Stomach (tissue), 8 donors: ENCODE measurements at regions not wholly inside any gene's neighbourhood (a gene's known extent, or its start where the extent isn't known, plus 50 kb on each side); places are given as distances from the start of the nearest gene placed in this dataset.
A peak's percentile ranks its signal among the peaks of the same experiment; 100 is the strongest.

ENCODE experiments used
- DNase-seq, 2 donors: peaks; one replicate each; pipeline versions ENCODE4 v3.0.0 to v3.0.0-alpha.2; 2013 to 2019
- H3K27ac ChIP-seq, 5 donors: fragments of 200-600 bp in 4 of 5; sonication (generic) in 4 of 5; one replicate each; pipeline ENCODE4 v1.5.1; 2013 to 2019; ENCODE audit warnings: mild to moderate bottlenecking in 1 of 5, moderate library complexity in 1 of 5
- H3K27me3 ChIP-seq, 3 donors: fragments of 200-600 bp; sonication (generic); one replicate each; pipeline ENCODE4 v1.5.1; 2017 to 2019; ENCODE audit warnings: mixed run types in 1 of 3
- H3K36me3 ChIP-seq, 4 donors: fragments of 200-600 bp; sonication (generic); 1 replicate in 3 of 4; 2 replicates in 1 of 4; pipeline ENCODE4 v1.5.1; 2016 to 2019
- H3K4me1 ChIP-seq, 4 donors: fragments of 200-600 bp; sonication (generic); one replicate each; pipeline ENCODE4 v1.5.1; 2016 to 2019
- H3K4me3 ChIP-seq, 4 donors: fragments of 200-600 bp; sonication (generic) in 3 of 4; one replicate each; pipeline ENCODE4 v1.5.1; 2016 to 2019; ENCODE audit warnings: mild to moderate bottlenecking in 1 of 4
- H3K9me3 ChIP-seq, 4 donors: fragments of 200-600 bp; sonication (generic); one replicate each; pipeline ENCODE4 v1.5.1; 2016 to 2019
- CTCF ChIP-seq, 7 experiments: fragments of 450-650 bp in 4 of 7; fragments of 200-600 bp in 3 of 7; sonication (generic) in 3 of 7; IDR thresholded peaks; one replicate each; pipeline ENCODE4 v1.5.1; 2016 to 2019; ENCODE audit warnings: antibody characterized with exemption in 7 of 7, control low read depth in 2 of 7, mild to moderate bottlenecking in 1 of 7
- EP300 ChIP-seq: sonication (generic); formaldehyde crosslinking; IDR thresholded peaks from one replicate; pipeline ENCODE4 v1.6.1; 2017; ENCODE audit warnings: antibody characterized with exemption
- POLR2A ChIP-seq, 4 donors: fragments of 450-650 bp; IDR thresholded peaks; one replicate each; pipeline ENCODE4 v1.6.1; 2016; ENCODE audit warnings: antibody characterized with exemption in 4 of 4, control low read depth in 2 of 4, mild to moderate bottlenecking in 1 of 4, moderate library complexity in 1 of 4
- POLR2AphosphoS5 ChIP-seq, 3 donors: sonication (generic); formaldehyde crosslinking; IDR thresholded peaks; one replicate each; pipeline ENCODE4 v1.6.1; 2016; ENCODE audit warnings: antibody characterized with exemption in 3 of 3
- WGBS, 5 donors: extraction: QIAGEN DNeasy Blood & Tissue Kit in 3 of 5; methylation state at CpG; one replicate each; pipeline versions ENCODE4 v1.1.5 to v1.1.7; 2013 to 2018; 5-methylcytosine and 5-hydroxymethylcytosine counted together
- intact Hi-C: fragments of 100-400 bp; cut with DNase I; formaldehyde crosslinking; loops from one replicate; pipeline ENCODE4 v1.15.1; 2023; ENCODE audit warnings: low total_unique reads
- donor health status: healthy with polysubstance abuse.
- donor health status: Bipolar disorder and iron deficiency.
- donor health status: healthy.

GRCh38 chr16:54595621-54596020 lies 309.0 kb upstream of the IRX3 start:
- DNase-seq: no peak
- TF ChIP-seq EP300 (no peak), POLR2A (IDR thresholded peaks at IDR 0.05) (no peak), CTCF (IDR thresholded peaks at IDR 0.05) (no peak), POLR2AphosphoS5 (IDR thresholded peaks at IDR 0.05) (no peak)
- 43 to 73% (median 50%) methylated on average over 2 of the region's 2 CpGs for WGBS, 5 donors
- no peak overlapping the region for H3K27ac ChIP-seq
- H3K4me3 ChIP-seq: no peak overlapping the region
- no peaks in the 10 kb centered on the region for H3K9me3 ChIP-seq
- peaks cover 0 to 8% (median 0%) of the 10 kb centered on the region in 4 donors for H3K4me1 ChIP-seq
- intact Hi-C loops: no loop called here
- peaks cover 0 to 25% (median 0%) of the 10 kb centered on the region in 3 donors for H3K27me3 ChIP-seq
- H3K36me3 ChIP-seq: no peaks in the 10 kb centered on the region

GRCh38 chr16:54594601-54595391 lies 308.2 kb upstream of the IRX3 start:
- H3K9me3 ChIP-seq: no peaks in the 10 kb centered on the region
- H3K27me3 ChIP-seq: peaks cover 0 to 25% (median 0%) of the 10 kb centered on the region in 3 donors
- H3K4me1 ChIP-seq: peaks cover 0 to 8% (median 0%) of the 10 kb centered on the region in 4 donors
- TF ChIP-seq POLR2A (IDR thresholded peaks at IDR 0.05) (no peak), EP300 (no peak), POLR2AphosphoS5 (IDR thresholded peaks at IDR 0.05) (no peak), CTCF (IDR thresholded peaks at IDR 0.05) (no peak)
- no peak overlapping the region for H3K27ac ChIP-seq
- DNase-seq: no peak
- peak overlapping the region in 1 of 4 donors; percentile 19 for H3K4me3 ChIP-seq
- intact Hi-C loops: no loop called here
- 14 to 19% (median 14%) methylated on average over 23 to 26 of the region's 26 CpGs for WGBS, 5 donors
- H3K36me3 ChIP-seq: no peaks in the 10 kb centered on the region

GRCh38 chr16:54591816-54592246 lies 305.2 kb upstream of the IRX3 start:
- no peak overlapping the region for H3K4me3 ChIP-seq
- peaks cover 0 to 25% (median 0%) of the 10 kb centered on the region in 3 donors for H3K27me3 ChIP-seq
- TF ChIP-seq POLR2A (IDR thresholded peaks at IDR 0.05) (no peak), EP300 (no peak), CTCF (IDR thresholded peaks at IDR 0.05) (no peak), POLR2AphosphoS5 (IDR thresholded peaks at IDR 0.05) (no peak)
- no peaks in the 10 kb centered on the region for H3K36me3 ChIP-seq
- H3K27ac ChIP-seq: no peak overlapping the region
- no peaks in the 10 kb centered on the region for H3K9me3 ChIP-seq
- no peak for DNase-seq
- 63 to 79% (median 65%) methylated on average over 3 to 7 of the region's 7 CpGs for WGBS, 5 donors
- intact Hi-C loops: no loop called here
- H3K4me1 ChIP-seq: peaks cover 0 to 8% (median 0%) of the 10 kb centered on the region in 4 donors

GRCh38 chr16:54590836-54591235 lies 304.2 kb upstream of the IRX3 start:
- no peaks in the 10 kb centered on the region for H3K9me3 ChIP-seq
- intact Hi-C loops: no loop called here
- no peak overlapping the region for H3K27ac ChIP-seq
- no peak overlapping the region for H3K4me3 ChIP-seq
- peaks cover 0 to 17% (median 0%) of the 10 kb centered on the region in 3 donors for H3K27me3 ChIP-seq
- H3K4me1 ChIP-seq: peaks cover 0 to 8% (median 0%) of the 10 kb centered on the region in 4 donors
- 74 to 83% (median 79%) methylated on average over 4 of the region's 4 CpGs for WGBS, 5 donors
- no peak for TF ChIP-seq POLR2A (IDR thresholded peaks at IDR 0.05)
- TF ChIP-seq CTCF (IDR thresholded peaks at IDR 0.05): no peak
- no peak for TF ChIP-seq EP300
- TF ChIP-seq POLR2AphosphoS5 (IDR thresholded peaks at IDR 0.05): no peak
- DNase-seq: no peak
- no peaks in the 10 kb centered on the region for H3K36me3 ChIP-seq
